K562 (cell line): ENCODE measurements at regions not wholly inside any gene's neighbourhood (a gene's known extent, or its start where the extent isn't known, plus 50 kb on each side); places are given as distances from the start of the nearest gene placed in this dataset.

ENCODE experiments used
- ATAC-seq: fragments of 200-7000 bp; cut with Tn5 transposase; 3 replicates; pipeline ENCODE4 v1.9.1; 2020; ENCODE audit warnings: moderate library complexity
- BruUV-seq: library from RNA; stranded (reverse); fragments of 400-500 nt; replicated peaks from 2 replicates; lab custom pipeline; 2021; lab: Mats Ljungman, UMichigan
- CTCF ChIA-PET: fragments of 300-600 bp; formaldehyde crosslinking; extraction: SDS; loops from one replicate; lab custom pipeline; 2021; ENCODE audit warnings: low intra/inter-chr PET ratio; lab: Yijun Ruan, JAX
- POLR2A ChIA-PET: fragments of 300-600, 350-650 bp; sonication (Branson Sonifier 250); formaldehyde crosslinking; extraction: SDS; loops from one replicate; lab custom pipeline; 2021; ENCODE audit warnings: antibody characterized with exemption, inconsistent platforms; lab: Yijun Ruan, JAX
- DNase-seq, 4 experiments: peaks; one replicate each; pipeline versions ENCODE4 v3.0.0 to v3.0.0-alpha.2; 2011 to 2018; ENCODE audit warnings: low spot score in 3 of 4, mixed read lengths in 3 of 4; ENCODE audit errors: extremely low read depth in 1 of 4
- FAIRE-seq: peaks from 2 replicates; lab custom pipeline; 2011; peaks lifted over from hg19 to GRCh38; lab: Jason Lieb, UNC
- H2AFZ ChIP-seq: 2 replicates; pipeline ENCODE4 v1.6.0; 2011; ENCODE audit warnings: low read depth, low read length, control low read depth, inconsistent platforms
- H3K27ac ChIP-seq: fragments of 200-600 bp; 3 replicates; pipeline ENCODE4 v1.8.0; 2011; ENCODE audit warnings: low read depth, mild to moderate bottlenecking, control low read depth, inconsistent platforms, low read length, moderate library complexity, mixed read lengths; ENCODE audit errors: extremely low read depth
- H3K27me3 ChIP-seq, 2 experiments: fragments of 300-600 bp in 1 of 2; 2 replicates in 1 of 2; 3 replicates in 1 of 2; pipeline versions ENCODE4 v1.6.0 to v1.8.0; 2011; ENCODE audit warnings: inconsistent platforms in 2 of 2, low read length in 2 of 2, mild to moderate bottlenecking in 1 of 2, mixed read lengths in 1 of 2, moderate library complexity in 1 of 2; ENCODE audit not compliant: control insufficient read depth in 2 of 2, insufficient read depth in 2 of 2
- H3K36me3 ChIP-seq: fragments of 300-600 bp; 3 replicates; pipeline ENCODE4 v1.8.0; 2011; ENCODE audit warnings: mild to moderate bottlenecking, low read length, inconsistent platforms; ENCODE audit not compliant: control insufficient read depth, insufficient read depth
- H3K4me1 ChIP-seq, 2 experiments: fragments of 200-600 bp in 1 of 2; replicated peaks in 1 of 2; 2 replicates in 1 of 2; 3 replicates in 1 of 2; pipeline versions ENCODE4 v1.5.1 to v1.8.0; 2011; ENCODE audit warnings: inconsistent platforms in 2 of 2, low read length in 2 of 2, mild to moderate bottlenecking in 1 of 2, mixed read lengths in 1 of 2, moderate library complexity in 1 of 2; ENCODE audit not compliant: control insufficient read depth in 2 of 2, insufficient read depth in 2 of 2
- H3K4me2 ChIP-seq: 2 replicates; pipeline ENCODE4 v1.6.1; 2011; ENCODE audit warnings: low read length, control low read depth, inconsistent platforms, mixed read lengths; ENCODE audit not compliant: insufficient read depth
- H3K4me3 ChIP-seq: fragments of 200-600 bp; sonication (generic), shearing (Covaris generic); 2 replicates; pipeline ENCODE4 v1.5.1; 2016; ENCODE audit warnings: control low read depth, inconsistent platforms
- H3K79me2 ChIP-seq: fragments of 200-600 bp; 3 replicates; pipeline ENCODE4 v1.8.0; 2011; ENCODE audit warnings: low read length, inconsistent platforms; ENCODE audit not compliant: control insufficient read depth, insufficient read depth
- H3K9ac ChIP-seq, 2 experiments: 2 replicates each; pipeline versions ENCODE4 v1.6.0 to v1.6.1; 2011; ENCODE audit warnings: low read depth in 2 of 2, low read length in 2 of 2, control low read depth in 1 of 2, inconsistent platforms in 1 of 2, mild to moderate bottlenecking in 1 of 2, mixed read lengths in 1 of 2; ENCODE audit not compliant: insufficient read depth in 1 of 2
- H3K9me1 ChIP-seq: one replicate; pipeline ENCODE4 v1.6.0; 2011; ENCODE audit warnings: inconsistent platforms, mild to moderate bottlenecking, low read length, moderate library complexity; ENCODE audit not compliant: control insufficient read depth, insufficient read depth
- H3K9me3 ChIP-seq: replicated peaks from 2 replicates; pipeline ENCODE4 v1.5.1; 2011; ENCODE audit warnings: low read depth, low read length, inconsistent platforms; ENCODE audit not compliant: control insufficient read depth, insufficient read depth
- H4K20me1 ChIP-seq: replicated peaks from 2 replicates; pipeline ENCODE4 v1.6.1; 2011; ENCODE audit warnings: low read length, inconsistent platforms, mixed read lengths; ENCODE audit not compliant: control insufficient read depth, insufficient read depth
- DNMT1 ChIP-seq: fragments of 450-650 bp; IDR thresholded peaks from 2 replicates; pipeline ENCODE4 v1.6.1; 2016; ENCODE audit warnings: antibody characterized with exemption, mild to moderate bottlenecking
- FIP1L1 ChIP-seq: fragments of 200-400 bp; formaldehyde crosslinking; IDR thresholded peaks from 2 replicates; pipeline ENCODE4 v1.6.1; 2018; ENCODE audit warnings: mild to moderate bottlenecking, low read depth, low read length; ENCODE audit not compliant: poor library complexity, severe bottlenecking
- FOS ChIP-seq: IDR thresholded peaks from 3 replicates; pipeline ENCODE4 v1.6.1; 2011; ENCODE audit not compliant: insufficient read length; ENCODE audit errors: extremely low read depth
- MBD2 ChIP-seq: sonication (generic); IDR thresholded peaks from 2 replicates; pipeline ENCODE4 v1.6.1; 2016; ENCODE audit warnings: low read depth, borderline replicate concordance
- MTA3 ChIP-seq: fragments of 450-650 bp; formaldehyde crosslinking; IDR thresholded peaks from 2 replicates; pipeline ENCODE4 v1.6.1; 2017; ENCODE audit warnings: mild to moderate bottlenecking, borderline replicate concordance
- PBX2 ChIP-seq, 2 experiments: IDR thresholded peaks in 1 of 2; conservative IDR thresholded peaks in 1 of 2; 2 replicates each; pipeline ENCODE4 v1.6.1; 2016; ENCODE audit warnings: low read depth in 2 of 2, mild to moderate bottlenecking in 1 of 2, missing compliant biosample characterization in 1 of 2, missing genetic modification characterization in 1 of 2, moderate library complexity in 1 of 2
- PPARD ChIP-seq: fragments of 250-450 bp; sonication (Bioruptor Pico); IDR thresholded peaks from 2 replicates; pipeline ENCODE4 v1.8.0; 2022; ENCODE audit warnings: inconsistent platforms, mild to moderate bottlenecking, moderate library complexity
- RAD21 ChIP-seq, 2 experiments: fragments of 250-450 bp in 1 of 2; fragments of 450-650 bp in 1 of 2; sonication (Bioruptor Pico) in 1 of 2; formaldehyde crosslinking in 1 of 2; IDR thresholded peaks in 1 of 2; conservative IDR thresholded peaks in 1 of 2; 2 replicates each; pipeline versions ENCODE4 v1.4.0 to v1.8.0; 2020 to 2022; ENCODE audit warnings: mild to moderate bottlenecking in 2 of 2, moderate library complexity in 1 of 2
- RFX5 ChIP-seq: IDR thresholded peaks from 2 replicates; pipeline ENCODE4 v1.6.1; 2011; ENCODE audit warnings: low read depth, mild to moderate bottlenecking, improper control_type of control experiment, low read length
- WGBS: fragments of 100-300 bp; shearing (Covaris generic); methylation state at CpG from one replicate; pipeline ENCODE4 v1.1.6; 2016; ENCODE audit warnings: low coverage, mixed read lengths; ENCODE audit not compliant: insufficient coverage; ENCODE audit errors: missing lambda C conversion rate; 5-methylcytosine and 5-hydroxymethylcytosine counted together
- in situ Hi-C: fragments of 300-500 bp; cut with MboI; formaldehyde crosslinking; loops from 4 replicates; pipeline ENCODE4 v1.15.0; 2018; ENCODE audit warnings: inconsistent platforms, mixed read lengths
- intact Hi-C: fragments of 100-400 bp; cut with micrococcal nuclease; formaldehyde crosslinking; loops from 2 replicates; pipeline ENCODE4 v1.14.2; 2022

GRCh38 chr4:28558895-28559294 is 1698.3 kb downstream of the STIM2 start:
- FAIRE-seq (no peak), DNase-seq (no peak), ATAC-seq (no peak)
- H3K9ac ChIP-seq, result no peak overlapping the region
- no peak for TF ChIP-seq MTA3
- no peak for TF ChIP-seq MBD2
- TF ChIP-seq PPARD (CRISPR knock-in tag), result no peak
- TF ChIP-seq PBX2 (CRISPR knock-in tag; IDR thresholded peaks at IDR 0.05; ENCODE audit: low read depth), result no peak
- no peak for TF ChIP-seq PBX2 (tag; conservative IDR thresholded peaks at IDR 0.05; ENCODE audit: low read depth)
- TF ChIP-seq DNMT1, result no peak
- TF ChIP-seq RAD21 (CRISPR knock-in tag; conservative IDR thresholded peaks at IDR 0.05 in 1 of 2, IDR thresholded peaks at IDR 0.05 in 1 of 2), result no peak
- TF ChIP-seq FIP1L1, result no peak
- no peak for TF ChIP-seq FOS
- TF ChIP-seq RFX5, result no peak
- CTCF ChIA-PET, result no interaction called here
- no TSS peak for BruUV-seq
- H3K36me3 ChIP-seq, result no peaks in the 10 kb centered on the region
- H3K4me3 ChIP-seq, result no peak overlapping the region
- no peak overlapping the region for H3K4me2 ChIP-seq
- no peaks in the 10 kb centered on the region; the same call in 1 of the 2 replicates for H3K9me3 ChIP-seq
- 0% methylated on average over 1 of the region's 2 CpGs for WGBS
- H3K9me1 ChIP-seq, result no peaks in the 10 kb centered on the region
- H2AFZ ChIP-seq, result no peak overlapping the region
- intact Hi-C loops, result no loop called here
- in situ Hi-C loops, result no loop called here
- POLR2A ChIA-PET, result interaction anchor here (0.6 kb wide), 1 partner anchor 1023 kb away, joined by 3 read pairs; no protein-coding TSS in a partner anchor
- H3K27ac ChIP-seq, result no peak overlapping the region
- H3K27me3 ChIP-seq, result no peaks in the 10 kb centered on the region
- H3K4me1 ChIP-seq, result no peaks in the 10 kb centered on the region
- H4K20me1 ChIP-seq, result no peaks in the 10 kb centered on the region
- no peaks in the 10 kb centered on the region for H3K79me2 ChIP-seq
